Globus pallidus (tissue), 1 donor: ENCODE measurements at regions not wholly inside any gene's neighbourhood (a gene's known extent, or its start where the extent isn't known, plus 50 kb on each side); places are given as distances from the start of the nearest gene placed in this dataset.
"Not testable (repeated sequence)": the region's sequence is repeated elsewhere in the genome, so short reads cannot be mapped to it uniquely, and the experiment has no call there.

Experiments
- DNase-seq: peaks from one replicate; pipeline ENCODE4 v3.0.0-alpha.2; 2015; ENCODE audit warnings: low spot score

- DNase-seq = no peak
Measured at GRCh38 chr5:85545129-85545528, 1072.6 kb upstream of the COX7C start.

- DNase-seq = no peak
Measured at GRCh38 chr5:85549229-85549628, 1068.5 kb upstream of the COX7C start.

- no peak for DNase-seq
Measured at GRCh38 chr5:85549836-85550599, 1067.7 kb upstream of the COX7C start.

GRCh38 chr5:85556464-85556863 is 1061.3 kb upstream of the COX7C start:
- no peak for DNase-seq

GRCh38 chr5:85576666-85577065 is 1041.1 kb upstream of the COX7C start:
- no peak for DNase-seq

GRCh38 chr5:85587806-85588205 is 1029.9 kb upstream of the COX7C start:
- DNase-seq = not testable (repeated sequence)

- not testable (repeated sequence) for DNase-seq
Measured at GRCh38 chr5:85588268-85588667, 1029.5 kb upstream of the COX7C start.

GRCh38 chr5:85590764-85591163 is 1027.0 kb upstream of the COX7C start:
- DNase-seq = no peak

- no peak for DNase-seq
Measured at GRCh38 chr5:85591311-85591710, 1026.4 kb upstream of the COX7C start.

- no peak for DNase-seq
Measured at GRCh38 chr5:85602843-85603242, 1014.9 kb upstream of the COX7C start.

GRCh38 chr5:85604378-85604777 is 1013.4 kb upstream of the COX7C start:
- no peak for DNase-seq

GRCh38 chr5:85604786-85605185 is 1013.0 kb upstream of the COX7C start:
- no peak for DNase-seq

- no peak for DNase-seq
Measured at GRCh38 chr5:85605381-85605780, 1012.4 kb upstream of the COX7C start.

- DNase-seq = no peak
Measured at GRCh38 chr5:85614489-85614888, 1003.3 kb upstream of the COX7C start.

- DNase-seq = no peak
Measured at GRCh38 chr5:85621668-85622067, 996.1 kb upstream of the COX7C start.

GRCh38 chr5:85628153-85628552 is 989.6 kb upstream of the COX7C start:
- DNase-seq = no peak

- DNase-seq = not testable (repeated sequence)
Measured at GRCh38 chr5:85638495-85639125, 979.1 kb upstream of the COX7C start.

GRCh38 chr5:85646036-85646435 is 971.7 kb upstream of the COX7C start:
- no peak for DNase-seq

- no peak for DNase-seq
Measured at GRCh38 chr5:85646641-85647040, 971.1 kb upstream of the COX7C start.

GRCh38 chr5:85647349-85648127 is 970.2 kb upstream of the COX7C start:
- no peak for DNase-seq

GRCh38 chr5:85648495-85648894 is 969.2 kb upstream of the COX7C start:
- no peak for DNase-seq

GRCh38 chr5:85651731-85652130 is 966.0 kb upstream of the COX7C start:
- DNase-seq = no peak

GRCh38 chr5:85654144-85654543 is 963.6 kb upstream of the COX7C start:
- not testable (repeated sequence) for DNase-seq
